ENCODE measurements at regions not wholly inside any gene's neighbourhood (a gene's known extent, or its start where the extent isn't known, plus 50 kb on each side); places are given as distances from the start of the nearest gene placed in this dataset.

GRCh38 chr9:91114450-91114849, 247.3 kb downstream of the AUH start:
- no peak overlapping the region for H3K4me3 ChIP-seq (ENCODE audit: low read length)
- no peak for TF ChIP-seq CTCF (conservative IDR thresholded peaks at IDR 0.05; ENCODE audit: low read length)
- no peak for DNase-seq (ENCODE audit: low read depth)

- H3K4me3 ChIP-seq (ENCODE audit: low read length): no peak overlapping the region
- DNase-seq (ENCODE audit: low read depth): peak; percentile 27
- no peak for TF ChIP-seq CTCF (conservative IDR thresholded peaks at IDR 0.05; ENCODE audit: low read length)
Observed at GRCh38 chr9:91116211-91116610, 245.5 kb downstream of the AUH start.

GRCh38 chr9:91116711-91117110, 245.0 kb downstream of the AUH start:
- DNase-seq (ENCODE audit: low read depth): no peak
- no peak overlapping the region for H3K4me3 ChIP-seq (ENCODE audit: low read length)
- TF ChIP-seq CTCF (conservative IDR thresholded peaks at IDR 0.05; ENCODE audit: low read length): no peak

- no peak overlapping the region for H3K4me3 ChIP-seq (ENCODE audit: low read length)
- no peak for TF ChIP-seq CTCF (conservative IDR thresholded peaks at IDR 0.05; ENCODE audit: low read length)
- no peak for DNase-seq (ENCODE audit: low read depth)
Observed at GRCh38 chr9:91117474-91117891, 244.2 kb downstream of the AUH start.

GRCh38 chr9:91117959-91118703, 243.6 kb downstream of the AUH start:
- H3K4me3 ChIP-seq (ENCODE audit: low read length): peak overlapping the region; percentile 28
- no peak for TF ChIP-seq CTCF (conservative IDR thresholded peaks at IDR 0.05; ENCODE audit: low read length)
- peak; percentile 86 for DNase-seq (ENCODE audit: low read depth)

GRCh38 chr9:91118704-91119025, 243.1 kb downstream of the AUH start:
- no peak overlapping the region for H3K4me3 ChIP-seq (ENCODE audit: low read length)
- DNase-seq (ENCODE audit: low read depth): no peak
- no peak for TF ChIP-seq CTCF (conservative IDR thresholded peaks at IDR 0.05; ENCODE audit: low read length)

- peak; percentile 59 for DNase-seq (ENCODE audit: low read depth)
- no peak for TF ChIP-seq CTCF (conservative IDR thresholded peaks at IDR 0.05; ENCODE audit: low read length)
- 0 out of 2 replicates have a peak overlapping the region, but pooled peaks have one; percentile 11 for H3K4me3 ChIP-seq (ENCODE audit: low read length)
Observed at GRCh38 chr9:91119142-91119541, 242.6 kb downstream of the AUH start.
